Esophagus squamous epithelium (tissue), 5 donors: ENCODE measurements at regions not wholly inside any gene's neighbourhood (a gene's known extent, or its start where the extent isn't known, plus 50 kb on each side); places are given as distances from the start of the nearest gene placed in this dataset.

ENCODE experiments used
- DNase-seq: peaks from one replicate; lab custom pipeline; 2025; lab: John Stamatoyannopoulos, UW
- H3K27ac ChIP-seq, 4 donors: fragments of 200-600 bp; sonication (generic); one replicate each; pipeline ENCODE4 v1.5.1; 2016 to 2019; ENCODE audit warnings: mild to moderate bottlenecking in 1 of 4
- H3K27me3 ChIP-seq, 4 donors: fragments of 200-600 bp; sonication (generic); 1 replicate in 3 of 4; 2 replicates in 1 of 4; pipeline versions ENCODE4 v1.5.1 to v1.6.0; 2017 to 2021; ENCODE audit warnings: antibody characterized with exemption in 1 of 4
- H3K36me3 ChIP-seq, 3 donors: fragments of 200-600 bp; sonication (generic); one replicate each; pipeline ENCODE4 v1.5.1; 2016 to 2019
- H3K4me1 ChIP-seq, 3 donors: fragments of 200-600 bp; sonication (generic); one replicate each; pipeline ENCODE4 v1.5.1; 2017 to 2019
- H3K4me3 ChIP-seq, 4 donors: fragments of 200-600 bp; sonication (generic); 1 replicate in 3 of 4; 2 replicates in 1 of 4; pipeline ENCODE4 v1.5.1; 2016 to 2019; ENCODE audit warnings: mild to moderate bottlenecking in 2 of 4, moderate library complexity in 1 of 4
- H3K9me3 ChIP-seq, 3 donors: fragments of 200-600 bp; sonication (generic); one replicate each; pipeline ENCODE4 v1.5.1; 2016 to 2019
- POLR2A ChIP-seq, 4 donors: fragments of 450-650 bp; IDR thresholded peaks; one replicate each; pipeline ENCODE4 v1.6.1; 2017; ENCODE audit warnings: antibody characterized with exemption in 4 of 4, mild to moderate bottlenecking in 4 of 4, moderate library complexity in 3 of 4
- whole genome bisulfite sequencing, 2 donors: methylation state at CpG; one replicate each; pipeline ENCODE4 v1.1.5; 2018; 5-methylcytosine and 5-hydroxymethylcytosine counted together
- intact Hi-C: fragments of 100-400 bp; cut with DNase I; formaldehyde crosslinking; loops from one replicate; pipeline ENCODE4 v1.15.0; 2022
- TF ChIP-seq, protein P1 (sequence below), 6 experiments: fragments of 450-650 bp in 4 of 6; fragments of 200-600 bp in 2 of 6; sonication (generic) in 2 of 6; IDR thresholded peaks; one replicate each; pipeline ENCODE4 v1.5.1; 2016 to 2019; ENCODE audit warnings: antibody characterized with exemption in 6 of 6, mild to moderate bottlenecking in 4 of 6, moderate library complexity in 4 of 6
- donor health status: DM: yes; HTN: yes; CAD: no.

DNA sequence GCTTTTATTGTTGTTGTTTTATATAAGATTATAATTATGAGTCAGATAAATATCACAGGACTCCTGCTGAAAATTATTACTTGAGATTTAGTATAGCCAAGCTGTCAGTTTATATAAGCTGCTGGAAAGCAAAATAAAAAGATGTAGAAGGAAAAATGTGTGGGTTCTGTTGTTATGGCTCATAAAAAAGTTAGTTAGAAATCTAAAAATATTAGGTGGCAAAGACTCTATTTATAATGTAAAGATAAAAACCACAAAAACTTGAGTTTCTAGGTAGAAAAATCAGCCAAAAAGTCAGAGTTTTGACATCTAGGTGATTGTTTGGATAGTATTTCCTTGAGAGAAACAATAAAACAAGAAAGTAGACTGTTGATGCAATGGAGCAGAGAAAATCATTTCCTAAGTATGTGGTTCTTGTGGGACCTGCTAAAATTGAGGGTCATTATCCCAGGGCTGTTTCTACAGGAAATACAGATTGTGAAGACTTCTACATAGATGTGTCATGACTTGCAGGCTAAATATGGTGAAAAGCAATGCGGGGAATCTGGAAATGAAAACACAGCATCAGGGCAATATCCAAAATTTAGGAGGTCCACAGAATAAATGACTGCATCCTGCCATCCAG, 1109.6 kb upstream of the CADM2 start:
- intact Hi-C loops, result no loop called here
- TF ChIP-seq, protein P1, sequence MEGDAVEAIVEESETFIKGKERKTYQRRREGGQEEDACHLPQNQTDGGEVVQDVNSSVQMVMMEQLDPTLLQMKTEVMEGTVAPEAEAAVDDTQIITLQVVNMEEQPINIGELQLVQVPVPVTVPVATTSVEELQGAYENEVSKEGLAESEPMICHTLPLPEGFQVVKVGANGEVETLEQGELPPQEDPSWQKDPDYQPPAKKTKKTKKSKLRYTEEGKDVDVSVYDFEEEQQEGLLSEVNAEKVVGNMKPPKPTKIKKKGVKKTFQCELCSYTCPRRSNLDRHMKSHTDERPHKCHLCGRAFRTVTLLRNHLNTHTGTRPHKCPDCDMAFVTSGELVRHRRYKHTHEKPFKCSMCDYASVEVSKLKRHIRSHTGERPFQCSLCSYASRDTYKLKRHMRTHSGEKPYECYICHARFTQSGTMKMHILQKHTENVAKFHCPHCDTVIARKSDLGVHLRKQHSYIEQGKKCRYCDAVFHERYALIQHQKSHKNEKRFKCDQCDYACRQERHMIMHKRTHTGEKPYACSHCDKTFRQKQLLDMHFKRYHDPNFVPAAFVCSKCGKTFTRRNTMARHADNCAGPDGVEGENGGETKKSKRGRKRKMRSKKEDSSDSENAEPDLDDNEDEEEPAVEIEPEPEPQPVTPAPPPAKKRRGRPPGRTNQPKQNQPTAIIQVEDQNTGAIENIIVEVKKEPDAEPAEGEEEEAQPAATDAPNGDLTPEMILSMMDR (IDR thresholded peaks at IDR 0.05), result no peak
- TF ChIP-seq POLR2A (IDR thresholded peaks at IDR 0.05), result no peak
- 83 to 100% methylated on average over 1 of the region's 1 CpG for WGBS, 2 donors
- Histone ChIP-seq H3K27ac (no peak overlapping the region), H3K9me3 (no peaks in the 10 kb centered on the region), H3K36me3 (no peaks in the 10 kb centered on the region), H3K4me3 (no peak overlapping the region), H3K27me3 (no peaks in the 10 kb centered on the region), H3K4me1 (no peaks in the 10 kb centered on the region)
- DNase-seq, result no peak

DNA sequence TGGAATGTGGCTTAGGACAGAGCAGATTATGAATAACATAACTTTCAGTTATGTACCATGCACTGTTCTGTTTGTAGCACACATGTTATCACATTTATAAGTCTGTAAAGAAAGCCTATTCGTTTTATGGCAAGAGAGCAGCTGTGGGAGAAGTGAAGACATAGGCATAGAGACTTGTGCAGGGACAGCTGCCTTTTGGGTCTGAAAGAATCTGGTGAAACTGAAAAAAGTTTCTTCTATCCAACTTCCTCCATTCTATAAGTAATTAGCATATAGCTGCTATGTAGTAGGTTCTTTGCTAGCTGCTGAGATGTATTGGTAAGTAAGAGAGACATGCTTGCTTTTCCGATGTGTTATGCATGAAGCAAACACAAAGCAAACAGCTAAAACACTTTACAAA, 1095.4 kb upstream of the CADM2 start:
- no peak for DNase-seq
- Histone ChIP-seq H3K4me1 (no peaks in the 10 kb centered on the region), H3K36me3 (no peaks in the 10 kb centered on the region), H3K9me3 (no peaks in the 10 kb centered on the region), H3K4me3 (no peak overlapping the region), H3K27ac (no peak overlapping the region), H3K27me3 (no peaks in the 10 kb centered on the region)
- TF ChIP-seq, protein P1 (IDR thresholded peaks at IDR 0.05), result no peak
- TF ChIP-seq POLR2A (IDR thresholded peaks at IDR 0.05), result no peak
- WGBS, 2 donors, result 63 to 73% methylated on average over 2 of the region's 2 CpGs
- intact Hi-C loops, result no loop called here

DNA sequence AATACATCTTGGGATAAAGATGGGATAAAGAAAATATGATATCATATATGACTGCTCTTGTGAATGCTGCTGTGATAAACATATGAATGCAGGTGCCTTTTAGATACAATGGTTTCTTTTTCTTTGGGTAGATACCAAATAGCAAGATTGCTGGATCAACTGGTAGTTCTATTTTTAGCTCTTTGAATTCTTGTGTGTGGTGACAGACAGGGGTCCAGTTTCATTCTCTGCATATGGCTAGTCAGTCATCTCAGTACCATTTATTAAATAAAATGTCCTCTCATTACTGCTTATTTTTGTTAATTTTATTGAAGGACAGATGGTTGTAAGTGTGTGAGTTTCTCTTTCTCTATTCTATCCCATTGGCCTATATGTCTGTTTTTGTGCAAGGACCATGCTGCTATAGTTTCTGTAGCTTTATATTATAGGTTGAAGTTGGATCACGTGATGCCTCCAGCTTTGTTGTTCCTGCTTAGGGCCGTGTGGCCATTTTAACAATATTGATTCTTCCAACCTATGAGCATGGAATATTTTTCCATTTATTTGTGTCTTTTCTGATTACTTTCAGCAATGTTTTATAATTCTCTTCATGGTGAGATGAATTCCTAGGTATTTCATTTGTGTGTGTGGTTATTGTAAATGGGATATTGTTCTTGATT, 1089.8 kb upstream of the CADM2 start:
- WGBS, 2 donors, result 71 to 88% methylated on average over 2 of the region's 2 CpGs
- Histone ChIP-seq H3K4me1 (no peaks in the 10 kb centered on the region), H3K4me3 (no peak overlapping the region), H3K27me3 (no peaks in the 10 kb centered on the region), H3K36me3 (no peaks in the 10 kb centered on the region), H3K9me3 (no peaks in the 10 kb centered on the region), H3K27ac (no peak overlapping the region)
- no peak for DNase-seq
- intact Hi-C loops, result no loop called here
- no peak for TF ChIP-seq POLR2A (IDR thresholded peaks at IDR 0.05)
- TF ChIP-seq, protein P1 (IDR thresholded peaks at IDR 0.05), result no peak

DNA sequence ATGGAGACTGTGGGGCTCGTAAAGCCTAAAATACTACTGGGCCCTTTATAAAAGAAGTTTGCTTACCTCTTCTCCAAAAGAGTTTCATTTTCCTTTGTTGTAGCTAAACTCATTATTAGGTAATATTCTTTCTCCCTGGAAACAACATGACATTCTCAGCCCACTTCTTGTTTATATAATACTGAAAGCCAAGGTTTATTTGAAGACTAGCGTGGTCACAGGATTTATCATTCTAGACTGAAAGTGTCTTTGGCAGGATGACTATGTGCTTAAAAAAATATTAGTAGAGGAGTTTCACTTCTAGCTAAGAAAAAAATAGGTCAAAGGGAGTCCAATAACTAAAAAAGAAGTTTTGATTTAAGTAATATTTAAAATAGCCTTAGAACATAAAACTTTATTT, 1085.2 kb upstream of the CADM2 start:
- H3K9me3 ChIP-seq, result no peaks in the 10 kb centered on the region
- 17 to 25% methylated on average over 2 of the region's 2 CpGs for WGBS, 2 donors
- H3K4me3 ChIP-seq, result no peak overlapping the region
- DNase-seq, result no peak
- H3K27me3 ChIP-seq, result no peaks in the 10 kb centered on the region
- no peaks in the 10 kb centered on the region for H3K4me1 ChIP-seq
- intact Hi-C loops, result no loop called here
- H3K36me3 ChIP-seq, result no peaks in the 10 kb centered on the region
- TF ChIP-seq, protein P1 (IDR thresholded peaks at IDR 0.05), result no peak
- TF ChIP-seq POLR2A (IDR thresholded peaks at IDR 0.05), result no peak
- H3K27ac ChIP-seq, result no peak overlapping the region

DNA sequence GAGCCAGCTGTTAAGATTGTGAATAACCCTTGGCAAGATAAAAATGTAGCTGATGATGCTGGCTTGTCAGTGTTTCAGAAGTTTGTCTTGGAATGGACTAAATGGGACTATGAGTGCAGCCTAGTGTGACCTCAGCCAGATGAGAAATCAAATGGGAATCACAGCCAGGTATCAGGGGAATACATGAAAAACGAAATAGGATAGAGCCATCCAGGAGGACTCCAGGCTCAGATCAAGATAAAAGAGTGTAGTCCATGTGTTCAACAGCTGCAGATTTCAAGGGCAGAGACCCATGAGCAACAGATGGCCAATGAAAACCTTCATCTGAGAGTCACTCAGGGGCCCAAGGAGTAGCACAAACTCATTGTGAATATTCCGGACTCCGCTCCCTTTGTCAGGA, 1080.9 kb upstream of the CADM2 start:
- Histone ChIP-seq H3K4me3 (no peak overlapping the region), H3K4me1 (no peaks in the 10 kb centered on the region), H3K27me3 (no peaks in the 10 kb centered on the region), H3K27ac (no peak overlapping the region), H3K36me3 (no peaks in the 10 kb centered on the region), H3K9me3 (no peaks in the 10 kb centered on the region)
- DNase-seq, result no peak
- WGBS, 2 donors, result 50 to 67% methylated on average over 3 of the region's 3 CpGs
- intact Hi-C loops, result no loop called here
- TF ChIP-seq, protein P1 (IDR thresholded peaks at IDR 0.05), result no peak
- TF ChIP-seq POLR2A (IDR thresholded peaks at IDR 0.05), result no peak
